Activated T-helper 17 cell treated with anti-CD3 and anti-CD28 coated beads, Interleukin-2, amount 50 U/mL, for 72 hours (primary cell): ENCODE measurements at regions not wholly inside any gene's neighbourhood (a gene's known extent, or its start where the extent isn't known, plus 50 kb on each side); places are given as distances from the start of the nearest gene placed in this dataset.
"Not testable (repeated sequence)": the region's sequence is repeated elsewhere in the genome, so short reads cannot be mapped to it uniquely, and the experiment has no call there.

Source experiments
- ATAC-seq: fragments of 150-1000 bp; cut with Tn5 transposase; replicated peaks from 2 replicates; pipeline ENCODE4 v1.10.0; 2021; ENCODE audit warnings: mild to moderate bottlenecking, moderate library complexity
- H3K27ac Mint-ChIP-seq: one replicate; pipeline ENCODE4 v1.8.0; 2022; ENCODE audit warnings: mixed read lengths
- H3K27me3 Mint-ChIP-seq: one replicate; pipeline ENCODE4 v1.8.0; 2022; ENCODE audit warnings: mixed read lengths
- H3K36me3 Mint-ChIP-seq: one replicate; pipeline ENCODE4 v1.8.0; 2022; ENCODE audit warnings: low read depth, mild to moderate bottlenecking, mixed read lengths
- H3K4me1 Mint-ChIP-seq: one replicate; pipeline ENCODE4 v1.8.0; 2022; ENCODE audit warnings: mixed read lengths
- H3K4me3 Mint-ChIP-seq: one replicate; pipeline ENCODE4 v1.8.0; 2022; ENCODE audit warnings: mild to moderate bottlenecking, mixed read lengths
- H3K9me3 Mint-ChIP-seq: one replicate; pipeline ENCODE4 v1.8.0; 2022; ENCODE audit warnings: mixed read lengths

- Mint-ChIP-seq H3K36me3 (no peaks in the 10 kb centered on the region), H3K9me3 (no peaks in the 10 kb centered on the region), H3K27ac (no peak overlapping the region), H3K4me1 (no peaks in the 10 kb centered on the region), H3K4me3 (no peak overlapping the region), H3K27me3 (peaks cover 4% of the 10 kb centered on the region)
- no peak for ATAC-seq
These were observed 162.6 kb upstream of the CRIM1 start for GRCh38 chr2:36192983-36193382.

GRCh38 chr2:36190097-36190496, 165.5 kb upstream of the CRIM1 start:
- H3K36me3 Mint-ChIP-seq: no peaks in the 10 kb centered on the region
- ATAC-seq: no peak
- H3K4me3 Mint-ChIP-seq: no peak overlapping the region
- no peak overlapping the region for H3K27ac Mint-ChIP-seq
- H3K27me3 Mint-ChIP-seq: peaks cover 2% of the 10 kb centered on the region
- H3K9me3 Mint-ChIP-seq: no peaks in the 10 kb centered on the region
- no peaks in the 10 kb centered on the region for H3K4me1 Mint-ChIP-seq

GRCh38 chr2:36185624-36186023, 170.0 kb upstream of the CRIM1 start:
- no peak for ATAC-seq
- Mint-ChIP-seq H3K27ac (no peak overlapping the region), H3K4me3 (no peak overlapping the region), H3K36me3 (no peaks in the 10 kb centered on the region), H3K27me3 (no peaks in the 10 kb centered on the region), H3K9me3 (no peaks in the 10 kb centered on the region), H3K4me1 (no peaks in the 10 kb centered on the region)

- no peak overlapping the region for H3K4me3 Mint-ChIP-seq
- no peaks in the 10 kb centered on the region for H3K4me1 Mint-ChIP-seq
- H3K36me3 Mint-ChIP-seq: no peaks in the 10 kb centered on the region
- H3K9me3 Mint-ChIP-seq: no peaks in the 10 kb centered on the region
- no peak for ATAC-seq
- H3K27me3 Mint-ChIP-seq: no peaks in the 10 kb centered on the region
- H3K27ac Mint-ChIP-seq: no peak overlapping the region
These were observed 170.7 kb upstream of the CRIM1 start for GRCh38 chr2:36184848-36185247.

- not testable (repeated sequence) for ATAC-seq, H3K4me1 Mint-ChIP-seq, H3K36me3 Mint-ChIP-seq, H3K27me3 Mint-ChIP-seq, H3K9me3 Mint-ChIP-seq, H3K4me3 Mint-ChIP-seq, H3K27ac Mint-ChIP-seq
These were observed 174.6 kb upstream of the CRIM1 start for GRCh38 chr2:36180789-36181482.

- not testable (repeated sequence) for H3K9me3 Mint-ChIP-seq, H3K36me3 Mint-ChIP-seq, H3K27me3 Mint-ChIP-seq, ATAC-seq, H3K4me1 Mint-ChIP-seq, H3K4me3 Mint-ChIP-seq, H3K27ac Mint-ChIP-seq
These were observed 175.3 kb upstream of the CRIM1 start for GRCh38 chr2:36180293-36180692.

- not testable (repeated sequence) for H3K27ac Mint-ChIP-seq, ATAC-seq, H3K9me3 Mint-ChIP-seq, H3K27me3 Mint-ChIP-seq, H3K4me3 Mint-ChIP-seq, H3K4me1 Mint-ChIP-seq, H3K36me3 Mint-ChIP-seq
These were observed 175.8 kb upstream of the CRIM1 start for GRCh38 chr2:36179668-36180269.

GRCh38 chr2:36178384-36178783, 177.2 kb upstream of the CRIM1 start:
- Mint-ChIP-seq H3K36me3 (no peaks in the 10 kb centered on the region), H3K27ac (no peak overlapping the region), H3K4me3 (no peak overlapping the region), H3K9me3 (no peaks in the 10 kb centered on the region), H3K27me3 (no peaks in the 10 kb centered on the region), H3K4me1 (no peaks in the 10 kb centered on the region)
- no peak for ATAC-seq

- no peaks in the 10 kb centered on the region for H3K27me3 Mint-ChIP-seq
- no peaks in the 10 kb centered on the region for H3K36me3 Mint-ChIP-seq
- no peaks in the 10 kb centered on the region for H3K9me3 Mint-ChIP-seq
- no peak for ATAC-seq
- no peak overlapping the region for H3K27ac Mint-ChIP-seq
- no peak overlapping the region for H3K4me3 Mint-ChIP-seq
- H3K4me1 Mint-ChIP-seq: no peaks in the 10 kb centered on the region
These were observed 178.3 kb upstream of the CRIM1 start for GRCh38 chr2:36177282-36177681.

GRCh38 chr2:36174920-36175319, 180.7 kb upstream of the CRIM1 start:
- H3K27ac Mint-ChIP-seq: no peak overlapping the region
- no peak overlapping the region for H3K4me3 Mint-ChIP-seq
- no peak for ATAC-seq
- H3K36me3 Mint-ChIP-seq: no peaks in the 10 kb centered on the region
- H3K4me1 Mint-ChIP-seq: no peaks in the 10 kb centered on the region
- H3K9me3 Mint-ChIP-seq: no peaks in the 10 kb centered on the region
- no peaks in the 10 kb centered on the region for H3K27me3 Mint-ChIP-seq

GRCh38 chr2:36173760-36174404, 181.7 kb upstream of the CRIM1 start:
- no peak overlapping the region for H3K27ac Mint-ChIP-seq
- H3K4me3 Mint-ChIP-seq: no peak overlapping the region
- peaks cover 3% of the 10 kb centered on the region for H3K27me3 Mint-ChIP-seq
- no peaks in the 10 kb centered on the region for H3K36me3 Mint-ChIP-seq
- H3K4me1 Mint-ChIP-seq: no peaks in the 10 kb centered on the region
- no peaks in the 10 kb centered on the region for H3K9me3 Mint-ChIP-seq
- no peak for ATAC-seq

- H3K27ac Mint-ChIP-seq: no peak overlapping the region
- peaks cover 3% of the 10 kb centered on the region for H3K27me3 Mint-ChIP-seq
- ATAC-seq: no peak
- no peaks in the 10 kb centered on the region for H3K9me3 Mint-ChIP-seq
- no peaks in the 10 kb centered on the region for H3K36me3 Mint-ChIP-seq
- H3K4me1 Mint-ChIP-seq: no peaks in the 10 kb centered on the region
- no peak overlapping the region for H3K4me3 Mint-ChIP-seq
These were observed 182.8 kb upstream of the CRIM1 start for GRCh38 chr2:36172824-36173223.

- Mint-ChIP-seq H3K27me3 (peaks cover 5% of the 10 kb centered on the region), H3K4me3 (no peak overlapping the region), H3K9me3 (no peaks in the 10 kb centered on the region), H3K4me1 (no peaks in the 10 kb centered on the region), H3K27ac (no peak overlapping the region), H3K36me3 (no peaks in the 10 kb centered on the region)
- no peak for ATAC-seq
These were observed 184.8 kb upstream of the CRIM1 start for GRCh38 chr2:36170805-36171204.

- no peaks in the 10 kb centered on the region for H3K36me3 Mint-ChIP-seq
- H3K4me1 Mint-ChIP-seq: no peaks in the 10 kb centered on the region
- H3K4me3 Mint-ChIP-seq: no peak overlapping the region
- H3K27ac Mint-ChIP-seq: no peak overlapping the region
- no peak for ATAC-seq
- peaks cover 10% of the 10 kb centered on the region for H3K27me3 Mint-ChIP-seq
- H3K9me3 Mint-ChIP-seq: no peaks in the 10 kb centered on the region
These were observed 185.7 kb upstream of the CRIM1 start for GRCh38 chr2:36169843-36170242.

- Mint-ChIP-seq H3K27me3 (peaks cover 14% of the 10 kb centered on the region), H3K4me3 (no peak overlapping the region), H3K27ac (no peak overlapping the region), H3K4me1 (no peaks in the 10 kb centered on the region), H3K9me3 (no peaks in the 10 kb centered on the region), H3K36me3 (no peaks in the 10 kb centered on the region)
- ATAC-seq: no peak
These were observed 187.5 kb upstream of the CRIM1 start for GRCh38 chr2:36168115-36168514.
